Calu3 (cell line): ENCODE measurements at regions not wholly inside any gene's neighbourhood (a gene's known extent, or its start where the extent isn't known, plus 50 kb on each side); places are given as distances from the start of the nearest gene placed in this dataset.

Experiments used
- BruUV-seq: library from RNA; stranded (reverse); fragments of 400-500 nt; replicated peaks from 2 replicates; lab custom pipeline; 2021; lab: Mats Ljungman, UMichigan
- CTCF ChIA-PET: fragments of 300-600 bp; sonication (Branson Sonifier 250); formaldehyde crosslinking; loops from one replicate; lab custom pipeline; 2022; ENCODE audit warnings: antibody characterized with exemption; lab: Charles Lee
- DNase-seq: peaks from one replicate; pipeline ENCODE4 v3.0.0; 2022
- H3K27ac Mint-ChIP-seq: one replicate; pipeline ENCODE4 v1.8.0; 2022; ENCODE audit warnings: mixed read lengths; ENCODE audit not compliant: unreplicated experiment
- H3K27me3 Mint-ChIP-seq: one replicate; pipeline ENCODE4 v1.8.0; 2022; ENCODE audit warnings: mixed read lengths; ENCODE audit not compliant: unreplicated experiment
- H3K36me3 Mint-ChIP-seq: one replicate; pipeline ENCODE4 v1.8.0; 2022; ENCODE audit warnings: mild to moderate bottlenecking, moderate library complexity, mixed read lengths; ENCODE audit not compliant: insufficient read depth, unreplicated experiment
- H3K4me1 Mint-ChIP-seq: one replicate; pipeline ENCODE4 v1.8.0; 2022; ENCODE audit warnings: mild to moderate bottlenecking, low read depth, mixed read lengths; ENCODE audit not compliant: unreplicated experiment
- H3K4me3 Mint-ChIP-seq: one replicate; pipeline ENCODE4 v1.8.0; 2022; ENCODE audit warnings: mild to moderate bottlenecking, low read depth, moderate library complexity, mixed read lengths; ENCODE audit not compliant: unreplicated experiment
- H3K9me3 Mint-ChIP-seq: one replicate; pipeline ENCODE4 v1.8.0; 2022; ENCODE audit warnings: low read depth, mixed read lengths; ENCODE audit not compliant: unreplicated experiment
- CTCF ChIP-seq: fragments of 200-600 bp; IDR thresholded peaks from one replicate; pipeline ENCODE4 v1.8.0; 2022; ENCODE audit warnings: antibody characterized with exemption; ENCODE audit not compliant: unreplicated experiment
- intact Hi-C: fragments of 100-400 bp; cut with micrococcal nuclease; formaldehyde crosslinking; loops from one replicate; pipeline ENCODE4 v1.10.0; 2022; ENCODE audit not compliant: unreplicated experiment

GRCh38 chr17:79305376-79305767 is 230.7 kb downstream of the ENGASE start:
- no peak overlapping the region for H3K4me3 Mint-ChIP-seq
- no peak for TF ChIP-seq CTCF
- intact Hi-C loops, result no loop called here
- no peak overlapping the region for H3K27ac Mint-ChIP-seq
- no TSS peak for BruUV-seq
- H3K36me3 Mint-ChIP-seq, result no peaks in the 10 kb centered on the region
- no peaks in the 10 kb centered on the region for H3K4me1 Mint-ChIP-seq
- H3K27me3 Mint-ChIP-seq, result peaks cover 99% of the 10 kb centered on the region
- DNase-seq, result no peak
- CTCF ChIA-PET, result no interaction called here
- H3K9me3 Mint-ChIP-seq, result no peaks in the 10 kb centered on the region

- Mint-ChIP-seq H3K4me3 (no peak overlapping the region), H3K36me3 (no peaks in the 10 kb centered on the region), H3K27me3 (peaks cover 99% of the 10 kb centered on the region), H3K27ac (no peak overlapping the region), H3K4me1 (no peaks in the 10 kb centered on the region), H3K9me3 (no peaks in the 10 kb centered on the region)
- TF ChIP-seq CTCF, result no peak
- CTCF ChIA-PET, result no interaction called here
- intact Hi-C loops, result no loop called here
- no peak for DNase-seq
- no TSS peak for BruUV-seq
Measured at GRCh38 chr17:79304884-79305283, 230.3 kb downstream of the ENGASE start.

- H3K9me3 Mint-ChIP-seq, result no peaks in the 10 kb centered on the region
Measured at GRCh38 chr17:79303641-79304205, 229.1 kb downstream of the ENGASE start.

GRCh38 chr17:79301469-79301868 is 226.8 kb downstream of the ENGASE start:
- H3K36me3 Mint-ChIP-seq, result no peaks in the 10 kb centered on the region
- H3K27me3 Mint-ChIP-seq, result peaks cover 99% of the 10 kb centered on the region
- intact Hi-C loops, result no loop called here
- H3K9me3 Mint-ChIP-seq, result no peaks in the 10 kb centered on the region
- CTCF ChIA-PET, result no interaction called here
- peak; percentile 32 for TF ChIP-seq CTCF
- H3K4me3 Mint-ChIP-seq, result no peak overlapping the region
- DNase-seq, result no peak
- H3K4me1 Mint-ChIP-seq, result no peaks in the 10 kb centered on the region
- H3K27ac Mint-ChIP-seq, result no peak overlapping the region
- no TSS peak for BruUV-seq

More at GRCh38 chr17:79303641-79304205, 229.1 kb downstream of the ENGASE start:
- Mint-ChIP-seq H3K4me3 (no peak overlapping the region), H3K27ac (no peak overlapping the region), H3K36me3 (no peaks in the 10 kb centered on the region), H3K27me3 (peaks cover 99% of the 10 kb centered on the region), H3K4me1 (no peaks in the 10 kb centered on the region)
- intact Hi-C loops, result no loop called here
- BruUV-seq, result no TSS peak
- CTCF ChIA-PET, result no interaction called here
- DNase-seq, result no peak
- TF ChIP-seq CTCF, result no peak
